ENCODE measurements at regions not wholly inside any gene's neighbourhood (a gene's known extent, or its start where the extent isn't known, plus 50 kb on each side); places are given as distances from the start of the nearest gene placed in this dataset.

GRCh38 chr1:59033761-59034160 is 249.9 kb upstream of the JUN start:
- Histone ChIP-seq H3K27ac (ENCODE audit: low read depth, low read length) (no peak overlapping the region), H3K36me3 (ENCODE audit: insufficient read depth, low read length) (no peaks in the 10 kb centered on the region), H3K9ac (ENCODE audit: low read length) (no peak overlapping the region), H2AFZ (ENCODE audit: low read depth, low read length) (no peak overlapping the region), H3K4me2 (ENCODE audit: low read length) (no peak overlapping the region), H3K79me2 (ENCODE audit: insufficient read depth, low read length) (no peaks in the 10 kb centered on the region), H3K4me3 (ENCODE audit: insufficient read depth, low read depth, low read length) (no peak overlapping the region), H3K9me3 (ENCODE audit: insufficient read depth, low read depth, low read length) (no peaks in the 10 kb centered on the region), H3K4me1 (ENCODE audit: insufficient read depth, low read length) (peaks cover 10% of the 10 kb centered on the region), H3K27me3 (ENCODE audit: insufficient read depth, low read length) (no peaks in the 10 kb centered on the region), H4K20me1 (ENCODE audit: insufficient read depth, low read length) (no peaks in the 10 kb centered on the region)
- Mint-ChIP-seq H3K27ac (ENCODE audit: unreplicated experiment) (no peak overlapping the region), H3K9me3 (ENCODE audit: unreplicated experiment) (peaks cover 7% of the 10 kb centered on the region), H3K4me1 (ENCODE audit: low read depth, unreplicated experiment) (no peaks in the 10 kb centered on the region), H3K36me3 (ENCODE audit: low read depth, unreplicated experiment) (peaks cover 4% of the 10 kb centered on the region), H3K27me3 (ENCODE audit: low read depth, unreplicated experiment) (no peaks in the 10 kb centered on the region), H3K4me3 (ENCODE audit: unreplicated experiment) (no peak overlapping the region)
- TF ChIP-seq CTCF (IDR thresholded peaks at IDR 0.05; ENCODE audit: insufficient read depth, low read depth, low read length) (no peak), EZH2 (IDR thresholded peaks at IDR 0.05; ENCODE audit: insufficient read depth, low read length) (no peak)
- no peak for FAIRE-seq
- no peak for DNase-seq (ENCODE audit: low read depth)

GRCh38 chr1:59034925-59035324 is 251.1 kb upstream of the JUN start:
- H3K9ac ChIP-seq (ENCODE audit: low read length): no peak overlapping the region
- H3K4me2 ChIP-seq (ENCODE audit: low read length): no peak overlapping the region
- H3K4me1 ChIP-seq (ENCODE audit: insufficient read depth, low read length): peaks cover 3% of the 10 kb centered on the region
- peaks cover 2% of the 10 kb centered on the region for H3K27me3 Mint-ChIP-seq (ENCODE audit: low read depth, unreplicated experiment)
- H3K27ac Mint-ChIP-seq (ENCODE audit: unreplicated experiment): no peak overlapping the region
- no peaks in the 10 kb centered on the region for H3K27me3 ChIP-seq (ENCODE audit: insufficient read depth, low read length)
- H3K9me3 ChIP-seq (ENCODE audit: insufficient read depth, low read depth, low read length): no peaks in the 10 kb centered on the region
- H3K36me3 ChIP-seq (ENCODE audit: insufficient read depth, low read length): no peaks in the 10 kb centered on the region
- H2AFZ ChIP-seq (ENCODE audit: low read depth, low read length): no peak overlapping the region
- no peak for DNase-seq (ENCODE audit: low read depth)
- H3K4me3 ChIP-seq (ENCODE audit: insufficient read depth, low read depth, low read length): no peak overlapping the region
- TF ChIP-seq EZH2 (IDR thresholded peaks at IDR 0.05; ENCODE audit: insufficient read depth, low read length) (no peak), CTCF (IDR thresholded peaks at IDR 0.05; ENCODE audit: insufficient read depth, low read depth, low read length) (no peak)
- peaks cover 4% of the 10 kb centered on the region for H3K36me3 Mint-ChIP-seq (ENCODE audit: low read depth, unreplicated experiment)
- peaks cover 1% of the 10 kb centered on the region for H3K4me1 Mint-ChIP-seq (ENCODE audit: low read depth, unreplicated experiment)
- H4K20me1 ChIP-seq (ENCODE audit: insufficient read depth, low read length): no peaks in the 10 kb centered on the region
- FAIRE-seq: no peak
- H3K27ac ChIP-seq (ENCODE audit: low read depth, low read length): no peak overlapping the region
- H3K79me2 ChIP-seq (ENCODE audit: insufficient read depth, low read length): no peaks in the 10 kb centered on the region
- H3K4me3 Mint-ChIP-seq (ENCODE audit: unreplicated experiment): no peak overlapping the region
- peaks cover 7% of the 10 kb centered on the region for H3K9me3 Mint-ChIP-seq (ENCODE audit: unreplicated experiment)

GRCh38 chr1:59039551-59039950 is 255.7 kb upstream of the JUN start:
- Histone ChIP-seq H3K9me3 (ENCODE audit: insufficient read depth, low read depth, low read length) (no peaks in the 10 kb centered on the region), H3K4me2 (ENCODE audit: low read length) (no peak overlapping the region), H3K79me2 (ENCODE audit: insufficient read depth, low read length) (no peaks in the 10 kb centered on the region), H3K9ac (ENCODE audit: low read length) (no peak overlapping the region), H2AFZ (ENCODE audit: low read depth, low read length) (no peak overlapping the region), H3K36me3 (ENCODE audit: insufficient read depth, low read length) (no peaks in the 10 kb centered on the region), H4K20me1 (ENCODE audit: insufficient read depth, low read length) (no peaks in the 10 kb centered on the region), H3K4me3 (ENCODE audit: insufficient read depth, low read depth, low read length) (no peak overlapping the region), H3K27me3 (ENCODE audit: insufficient read depth, low read length) (no peaks in the 10 kb centered on the region), H3K4me1 (ENCODE audit: insufficient read depth, low read length) (peaks cover 13% of the 10 kb centered on the region), H3K27ac (ENCODE audit: low read depth, low read length) (no peak overlapping the region)
- H3K4me1 Mint-ChIP-seq (ENCODE audit: low read depth, unreplicated experiment): peaks cover 20% of the 10 kb centered on the region
- H3K27ac Mint-ChIP-seq (ENCODE audit: unreplicated experiment): no peak overlapping the region
- H3K4me3 Mint-ChIP-seq (ENCODE audit: unreplicated experiment): no peak overlapping the region
- H3K36me3 Mint-ChIP-seq (ENCODE audit: low read depth, unreplicated experiment): no peaks in the 10 kb centered on the region
- H3K27me3 Mint-ChIP-seq (ENCODE audit: low read depth, unreplicated experiment): peaks cover 2% of the 10 kb centered on the region
- no peak for DNase-seq (ENCODE audit: low read depth)
- FAIRE-seq: no peak
- TF ChIP-seq CTCF (IDR thresholded peaks at IDR 0.05; ENCODE audit: insufficient read depth, low read depth, low read length): no peak
- no peak for TF ChIP-seq EZH2 (IDR thresholded peaks at IDR 0.05; ENCODE audit: insufficient read depth, low read length)
- peaks cover 7% of the 10 kb centered on the region for H3K9me3 Mint-ChIP-seq (ENCODE audit: unreplicated experiment)

All from astrocyte (in vitro differentiated cells and primary cell).